Nephron (organoid): ENCODE measurements at regions not wholly inside any gene's neighbourhood (a gene's known extent, or its start where the extent isn't known, plus 50 kb on each side); places are given as distances from the start of the nearest gene placed in this dataset.
A peak's percentile ranks its signal among the peaks of the same experiment; 100 is the strongest.

Source experiments
- H3K27ac Mint-ChIP-seq, 3 experiments: 2 replicates each; pipeline ENCODE4 v1.8.0; 2020; ENCODE audit warnings: mixed read lengths in 3 of 3, mild to moderate bottlenecking in 2 of 3, moderate library complexity in 1 of 3
- H3K27me3 Mint-ChIP-seq: 2 replicates; pipeline ENCODE4 v1.8.0; 2021; ENCODE audit warnings: low read depth, mild to moderate bottlenecking, moderate library complexity, mixed read lengths
- H3K36me3 Mint-ChIP-seq: 2 replicates; pipeline ENCODE4 v1.8.0; 2020; ENCODE audit warnings: low read depth, mixed read lengths
- H3K4me1 Mint-ChIP-seq: 2 replicates; pipeline ENCODE4 v1.8.0; 2020; ENCODE audit warnings: mixed read lengths
- H3K4me3 Mint-ChIP-seq, 3 experiments: 2 replicates each; pipeline ENCODE4 v1.8.0; 2020; ENCODE audit warnings: mild to moderate bottlenecking in 3 of 3, mixed read lengths in 3 of 3, moderate library complexity in 2 of 3
- H3K9me3 Mint-ChIP-seq: 2 replicates; pipeline ENCODE4 v1.8.0; 2020; ENCODE audit warnings: mixed read lengths
- TF ChIP-seq, protein P1 (sequence below), 3 experiments: fragments of 200-600 bp; sonication (generic); IDR thresholded peaks; one replicate each; pipeline ENCODE4 v1.5.0; 2021; ENCODE audit warnings: antibody characterized with exemption in 3 of 3; ENCODE audit not compliant: unreplicated experiment in 3 of 3

DNA sequence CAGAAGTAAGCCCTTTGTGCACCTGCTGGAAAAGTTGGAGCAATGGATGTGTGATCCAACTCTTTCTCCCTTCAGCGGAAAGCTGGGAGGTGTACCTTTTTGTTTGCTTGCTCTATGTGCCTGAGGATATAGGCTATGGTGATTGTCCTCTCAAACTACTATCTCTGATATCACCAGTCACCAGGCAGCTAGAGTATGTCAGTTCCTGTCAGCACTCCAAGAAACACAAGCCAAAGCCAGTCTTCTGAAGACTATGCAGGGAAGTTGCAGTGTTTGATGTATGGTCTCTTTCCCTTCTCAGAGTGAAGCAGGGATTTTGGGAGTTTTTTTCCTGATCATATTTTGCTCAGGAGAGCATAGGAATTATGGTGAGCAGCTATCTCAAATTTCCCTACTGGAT is 146.4 kb downstream of the PTH2R start:
- peaks cover 10% of the 10 kb centered on the region for H3K9me3 Mint-ChIP-seq
- no peak overlapping the region for H3K4me3 Mint-ChIP-seq
- TF ChIP-seq, protein P1, sequence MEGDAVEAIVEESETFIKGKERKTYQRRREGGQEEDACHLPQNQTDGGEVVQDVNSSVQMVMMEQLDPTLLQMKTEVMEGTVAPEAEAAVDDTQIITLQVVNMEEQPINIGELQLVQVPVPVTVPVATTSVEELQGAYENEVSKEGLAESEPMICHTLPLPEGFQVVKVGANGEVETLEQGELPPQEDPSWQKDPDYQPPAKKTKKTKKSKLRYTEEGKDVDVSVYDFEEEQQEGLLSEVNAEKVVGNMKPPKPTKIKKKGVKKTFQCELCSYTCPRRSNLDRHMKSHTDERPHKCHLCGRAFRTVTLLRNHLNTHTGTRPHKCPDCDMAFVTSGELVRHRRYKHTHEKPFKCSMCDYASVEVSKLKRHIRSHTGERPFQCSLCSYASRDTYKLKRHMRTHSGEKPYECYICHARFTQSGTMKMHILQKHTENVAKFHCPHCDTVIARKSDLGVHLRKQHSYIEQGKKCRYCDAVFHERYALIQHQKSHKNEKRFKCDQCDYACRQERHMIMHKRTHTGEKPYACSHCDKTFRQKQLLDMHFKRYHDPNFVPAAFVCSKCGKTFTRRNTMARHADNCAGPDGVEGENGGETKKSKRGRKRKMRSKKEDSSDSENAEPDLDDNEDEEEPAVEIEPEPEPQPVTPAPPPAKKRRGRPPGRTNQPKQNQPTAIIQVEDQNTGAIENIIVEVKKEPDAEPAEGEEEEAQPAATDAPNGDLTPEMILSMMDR (IDR thresholded peaks at IDR 0.05; ENCODE audit: unreplicated experiment in 3 of 3): no peak
- peak overlapping the region in 1 of 3 experiments; percentile 70 for H3K27ac Mint-ChIP-seq
- H3K36me3 Mint-ChIP-seq: no peaks in the 10 kb centered on the region
- H3K4me1 Mint-ChIP-seq: peaks cover 17% of the 10 kb centered on the region
- peaks cover 3% of the 10 kb centered on the region for H3K27me3 Mint-ChIP-seq

DNA sequence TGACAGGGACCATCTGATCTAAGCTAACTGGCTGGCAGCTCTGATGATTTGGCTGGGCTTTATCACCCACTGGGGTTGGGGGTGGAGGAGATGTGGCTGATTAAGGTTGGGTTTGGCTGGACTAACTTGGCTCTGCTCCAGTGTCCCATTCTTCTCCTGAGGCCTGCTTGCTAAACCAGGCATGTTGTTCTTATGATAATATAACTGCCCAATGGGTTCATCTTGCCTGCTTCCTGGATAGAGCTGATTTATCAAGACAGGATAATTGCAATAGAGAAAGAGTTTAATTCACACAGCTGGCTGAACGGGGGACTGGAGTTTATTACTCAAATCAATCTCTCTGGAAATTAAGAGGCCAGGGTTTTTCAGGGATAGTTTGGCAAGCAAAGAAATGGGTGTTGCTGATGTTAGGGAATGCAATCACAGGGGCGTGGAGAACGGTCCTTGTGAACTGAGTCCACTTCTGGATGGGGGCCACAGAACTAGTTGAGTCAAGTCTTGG is 150.4 kb downstream of the PTH2R start:
- Mint-ChIP-seq H3K27me3 (peaks cover 3% of the 10 kb centered on the region), H3K4me3 (peak overlapping the region in 1 of 3 experiments; percentile 0)

DNA sequence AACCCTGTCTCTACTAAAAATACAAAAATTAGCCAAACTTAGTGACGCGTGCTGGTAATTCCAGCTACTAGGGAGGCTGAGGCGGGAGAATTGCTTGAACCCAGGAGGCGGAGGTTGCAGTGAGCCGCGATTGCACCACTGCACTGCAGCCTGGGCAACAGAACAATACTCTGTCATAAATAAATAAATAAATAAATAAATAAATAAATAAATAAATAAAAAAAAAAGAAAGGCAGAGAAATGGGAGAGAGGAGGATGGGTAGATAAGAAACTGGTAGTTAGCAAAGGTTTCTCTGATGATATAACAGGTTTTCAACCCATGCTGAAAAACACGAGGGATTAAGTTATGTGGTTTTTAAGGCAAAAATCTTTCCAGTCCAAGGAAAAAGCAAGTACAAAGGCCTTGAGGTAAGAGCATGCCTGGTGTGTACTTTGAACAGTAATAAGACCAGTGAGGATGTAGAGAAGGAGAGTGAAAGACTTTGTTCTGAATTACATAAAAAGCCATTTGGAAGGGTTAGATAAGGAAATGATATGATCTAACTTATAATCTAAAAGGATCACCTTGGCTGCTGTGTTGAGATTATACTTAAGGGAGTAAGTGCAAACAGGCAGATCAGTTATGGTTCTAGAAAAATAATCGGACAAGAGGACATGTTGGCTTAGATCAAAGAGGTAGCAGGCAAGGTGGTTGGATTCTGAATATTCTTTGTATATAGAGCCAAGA is 159.3 kb downstream of the PTH2R start:
- H3K27ac Mint-ChIP-seq: no peak overlapping the region
- H3K36me3 Mint-ChIP-seq: peaks cover 6% of the 10 kb centered on the region
- H3K9me3 Mint-ChIP-seq: peaks cover 7% of the 10 kb centered on the region
- H3K4me1 Mint-ChIP-seq: peaks cover 4% of the 10 kb centered on the region
- no peaks in the 10 kb centered on the region for H3K27me3 Mint-ChIP-seq
- no peak overlapping the region for H3K4me3 Mint-ChIP-seq
- TF ChIP-seq, protein P1 (IDR thresholded peaks at IDR 0.05; ENCODE audit: unreplicated experiment in 3 of 3): no peak

More for the DNA sequence above, 150.4 kb downstream of the PTH2R start:
- TF ChIP-seq, protein P1 (IDR thresholded peaks at IDR 0.05; ENCODE audit: unreplicated experiment in 3 of 3): no peak
- H3K9me3 Mint-ChIP-seq: peaks cover 3% of the 10 kb centered on the region
- H3K4me1 Mint-ChIP-seq: peaks cover 17% of the 10 kb centered on the region
- peak overlapping the region; percentile 24 to 76 (median 73) for H3K27ac Mint-ChIP-seq
- H3K36me3 Mint-ChIP-seq: peaks cover 7% of the 10 kb centered on the region

DNA sequence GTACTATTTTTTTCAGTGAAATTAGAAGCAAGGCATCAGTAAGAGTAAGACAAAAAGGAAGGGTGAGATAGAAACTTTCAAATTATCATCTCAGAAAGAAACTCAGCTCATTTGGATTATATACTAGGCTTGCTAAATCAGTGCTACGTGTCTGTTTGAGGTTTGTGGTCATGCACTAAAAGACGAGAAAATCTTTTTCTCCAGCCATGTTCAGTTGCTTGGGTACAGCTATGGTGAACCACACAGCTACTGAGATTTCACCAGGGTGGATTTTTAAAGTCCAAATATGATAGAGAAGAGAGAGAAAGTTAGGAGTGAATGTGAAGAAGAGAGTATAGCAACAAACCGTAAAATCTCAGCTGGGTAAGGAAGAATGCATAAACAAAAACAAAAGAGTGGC is 161.6 kb downstream of the PTH2R start:
- H3K4me1 Mint-ChIP-seq: peaks cover 10% of the 10 kb centered on the region
- peaks cover 4% of the 10 kb centered on the region for H3K27me3 Mint-ChIP-seq
- H3K9me3 Mint-ChIP-seq: peaks cover 5% of the 10 kb centered on the region
- no peak overlapping the region for H3K27ac Mint-ChIP-seq
- H3K36me3 Mint-ChIP-seq: no peaks in the 10 kb centered on the region
- TF ChIP-seq, protein P1 (IDR thresholded peaks at IDR 0.05; ENCODE audit: unreplicated experiment in 3 of 3): no peak
- no peak overlapping the region for H3K4me3 Mint-ChIP-seq

DNA sequence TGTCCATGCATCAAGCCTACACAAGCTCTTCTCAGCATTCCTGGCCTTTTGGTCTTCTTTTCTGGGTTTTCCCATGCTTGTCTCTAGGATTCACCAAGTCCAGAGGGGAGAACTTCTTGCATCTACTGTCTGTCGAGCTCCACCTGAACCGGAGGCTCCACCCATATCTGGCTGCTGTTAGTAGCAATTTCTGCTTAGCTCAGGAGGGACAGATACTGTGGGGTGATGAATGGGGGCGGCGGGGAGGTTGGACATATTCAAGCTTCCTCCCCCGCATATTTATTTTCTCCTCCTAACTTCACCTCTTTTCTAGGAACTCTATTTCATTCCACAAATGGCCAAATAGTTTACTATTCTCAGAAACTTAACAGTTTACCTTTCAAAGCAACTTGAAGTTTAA is 163.5 kb downstream of the PTH2R start:
- Mint-ChIP-seq H3K4me3 (no peak overlapping the region), H3K27me3 (peaks cover 4% of the 10 kb centered on the region), H3K36me3 (peaks cover 7% of the 10 kb centered on the region), H3K4me1 (peaks cover 10% of the 10 kb centered on the region), H3K9me3 (no peaks in the 10 kb centered on the region), H3K27ac (no peak overlapping the region)
- TF ChIP-seq, protein P1 (IDR thresholded peaks at IDR 0.05; ENCODE audit: unreplicated experiment in 3 of 3): no peak
